Neuronal stem cell (in vitro differentiated cells): ENCODE measurements at regions not wholly inside any gene's neighbourhood (a gene's known extent, or its start where the extent isn't known, plus 50 kb on each side); places are given as distances from the start of the nearest gene placed in this dataset.

Experiments
- DNase-seq: peaks from one replicate; pipeline ENCODE4 v3.0.0-alpha.2; 2013; ENCODE audit warnings: low spot score
- H2AFZ ChIP-seq: one replicate; pipeline ENCODE4 v1.6.1; 2013; ENCODE audit warnings: mild to moderate bottlenecking, low read length, inconsistent platforms
- H2AK5ac ChIP-seq: 2 replicates; pipeline ENCODE4 v1.6.1; 2013; ENCODE audit warnings: low read depth, mild to moderate bottlenecking, inconsistent platforms, low read length, moderate library complexity, mixed read lengths
- H2BK120ac ChIP-seq: 2 replicates; pipeline ENCODE4 v1.6.1; 2013; ENCODE audit warnings: low read depth, mild to moderate bottlenecking, inconsistent platforms, low read length, moderate library complexity, mixed read lengths
- H2BK12ac ChIP-seq: one replicate; pipeline ENCODE4 v1.6.1; 2013; ENCODE audit warnings: low read length, inconsistent platforms
- H2BK15ac ChIP-seq: 2 replicates; pipeline ENCODE4 v1.6.1; 2013; ENCODE audit warnings: mild to moderate bottlenecking, low read length, inconsistent platforms, mixed read lengths
- H2BK5ac ChIP-seq: one replicate; pipeline ENCODE4 v1.6.1; 2013; ENCODE audit warnings: inconsistent platforms, mild to moderate bottlenecking, low read length, moderate library complexity
- H3K14ac ChIP-seq: one replicate; pipeline ENCODE4 v1.6.1; 2013; ENCODE audit warnings: low read length, inconsistent platforms
- H3K18ac ChIP-seq: 2 replicates; pipeline ENCODE4 v1.6.1; 2013; ENCODE audit warnings: low read length, inconsistent platforms
- H3K23ac ChIP-seq: 2 replicates; pipeline ENCODE4 v1.6.1; 2013; ENCODE audit warnings: low read depth, mild to moderate bottlenecking, mixed read lengths, low read length, inconsistent platforms; ENCODE audit not compliant: poor library complexity
- H3K27ac ChIP-seq: replicated peaks from 3 replicates; pipeline ENCODE4 v1.5.1; 2013; ENCODE audit warnings: low read length, inconsistent platforms
- H3K27me3 ChIP-seq, 3 experiments: 2 replicates each; pipeline ENCODE4 v1.6.1; 2013; ENCODE audit warnings: low read length in 3 of 3, mild to moderate bottlenecking in 2 of 3, inconsistent platforms in 1 of 3, low read depth in 1 of 3, mixed read lengths in 1 of 3, moderate library complexity in 1 of 3; ENCODE audit not compliant: control insufficient read depth in 3 of 3, insufficient read depth in 3 of 3
- H3K36me3 ChIP-seq, 2 donors: replicated peaks in 1 of 2; 2 replicates each; pipeline ENCODE4 v1.6.1; 2013; ENCODE audit warnings: low read length in 2 of 2; ENCODE audit not compliant: control insufficient read depth in 2 of 2, insufficient read depth in 2 of 2
- H3K4ac ChIP-seq: 2 replicates; pipeline ENCODE4 v1.6.1; 2013; ENCODE audit warnings: inconsistent platforms, mild to moderate bottlenecking, low read length, moderate library complexity
- H3K4me1 ChIP-seq, 2 donors: 1 replicate in 1 of 2; 2 replicates in 1 of 2; pipeline ENCODE4 v1.6.1; 2013; ENCODE audit warnings: low read length in 2 of 2, low read depth in 1 of 2; ENCODE audit not compliant: control insufficient read depth in 2 of 2, insufficient read depth in 1 of 2
- H3K4me2 ChIP-seq: one replicate; pipeline ENCODE4 v1.6.1; 2013; ENCODE audit warnings: mild to moderate bottlenecking, low read length, inconsistent platforms; ENCODE audit not compliant: insufficient read depth, poor library complexity, severe bottlenecking
- H3K4me3 ChIP-seq, 2 donors: 2 replicates each; pipeline ENCODE4 v1.5.1; 2013; ENCODE audit warnings: low read length in 2 of 2, mild to moderate bottlenecking in 2 of 2, inconsistent platforms in 1 of 2, moderate library complexity in 1 of 2
- H3K79me1 ChIP-seq: one replicate; pipeline ENCODE4 v1.6.1; 2013; ENCODE audit warnings: low read depth, mild to moderate bottlenecking, inconsistent platforms, low read length, moderate library complexity
- H3K9ac ChIP-seq: one replicate; pipeline ENCODE4 v1.6.1; 2013; ENCODE audit warnings: mild to moderate bottlenecking, low read depth, low read length, inconsistent platforms; ENCODE audit not compliant: poor library complexity
- H3K9me3 ChIP-seq, 2 donors: replicated peaks in 1 of 2; 2 replicates each; pipeline versions ENCODE3 to v1.6.1; 2013; ENCODE audit warnings: low read length in 2 of 2, mild to moderate bottlenecking in 2 of 2, inconsistent platforms in 1 of 2, low read depth in 1 of 2, mixed read lengths in 1 of 2, moderate library complexity in 1 of 2; ENCODE audit not compliant: control insufficient read depth in 2 of 2, insufficient read depth in 1 of 2
- H4K8ac ChIP-seq: one replicate; pipeline ENCODE4 v1.6.1; 2013; ENCODE audit warnings: low read depth, mild to moderate bottlenecking, inconsistent platforms, low read length, moderate library complexity
- H4K91ac ChIP-seq: one replicate; pipeline ENCODE4 v1.6.1; 2013; ENCODE audit warnings: low read length, low read depth, mild to moderate bottlenecking, inconsistent platforms; ENCODE audit not compliant: poor library complexity
- WGBS, 2 donors: extraction: QIAGEN DNeasy Blood & Tissue Kit; methylation state at CpG; one replicate each; pipeline ENCODE4 v1.1.7; 2013; ENCODE audit warnings: missing lambda C conversion rate in 2 of 2, mixed read lengths in 1 of 2; ENCODE audit not compliant: insufficient read length in 2 of 2, insufficient replicate concordance in 1 of 2; ENCODE audit errors: extremely low coverage in 2 of 2; 5-methylcytosine and 5-hydroxymethylcytosine counted together

GRCh38 chr2:239583879-239584859 lies 183.3 kb upstream of the HDAC4 start:
- no peak for DNase-seq
- no peak overlapping the region for H2BK120ac ChIP-seq
- no peak overlapping the region for H3K4ac ChIP-seq
- no peaks in the 10 kb centered on the region for H3K9me3 ChIP-seq
- no peak overlapping the region for H4K91ac ChIP-seq
- no peak overlapping the region for H4K8ac ChIP-seq
- peak overlapping the region; percentile 96 for H2AK5ac ChIP-seq
- no peaks in the 10 kb centered on the region for H3K36me3 ChIP-seq
- WGBS, 2 donors: no CpG with 5 or more reads among the region's 31 CpGs
- H3K9ac ChIP-seq: peak overlapping the region; percentile 36
- H3K23ac ChIP-seq: no peak overlapping the region
- H3K4me1 ChIP-seq: peaks cover 2% of the 10 kb centered on the region in 2 donors
- H2BK12ac ChIP-seq: no peak overlapping the region
- H3K14ac ChIP-seq: no peak overlapping the region
- H3K4me3 ChIP-seq: no peak overlapping the region
- H2BK15ac ChIP-seq: peak overlapping the region; percentile 43
- H3K4me2 ChIP-seq: no peak overlapping the region
- H3K18ac ChIP-seq: peak overlapping the region; percentile 57
- H3K27ac ChIP-seq: no peak overlapping the region
- H2BK5ac ChIP-seq: no peak overlapping the region
- H3K27me3 ChIP-seq: no peaks in the 10 kb centered on the region
- no peak overlapping the region for H2AFZ ChIP-seq
- H3K79me1 ChIP-seq: no peaks in the 10 kb centered on the region

DNA sequence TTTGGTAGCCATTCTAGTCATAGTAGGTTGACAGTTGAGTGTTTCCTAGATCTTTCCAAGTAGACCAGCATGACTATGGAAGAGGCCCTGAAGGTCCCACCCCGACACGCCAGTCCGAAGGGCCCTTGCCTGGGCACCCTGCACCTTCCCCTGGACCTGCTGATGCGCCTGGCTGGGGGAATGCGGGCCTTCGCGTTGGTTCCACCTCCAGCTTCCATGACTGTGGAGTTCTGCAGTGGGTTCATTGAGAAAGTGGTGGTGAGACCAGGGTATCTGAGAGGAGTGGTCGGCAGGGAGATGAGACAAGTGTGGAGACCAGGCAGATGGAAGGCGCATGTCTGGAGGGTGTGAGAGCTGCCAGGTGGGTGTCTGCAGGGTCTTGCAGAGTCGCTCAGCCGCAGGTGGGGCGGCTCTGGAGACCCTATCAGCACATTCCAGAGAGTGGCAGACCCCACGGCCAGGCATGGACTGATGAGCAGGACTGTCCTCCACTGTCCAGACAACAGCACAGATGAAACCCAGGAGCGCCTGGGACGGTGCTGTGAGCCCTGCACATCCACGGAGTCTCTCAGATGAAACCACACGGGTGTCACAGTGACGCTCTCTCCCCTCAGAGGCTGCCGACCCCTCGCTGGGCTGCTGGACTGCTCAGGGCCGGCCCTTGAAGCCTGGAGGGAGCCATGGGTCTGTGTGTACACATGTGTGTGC lies 182.5 kb upstream of the HDAC4 start:
- H3K9ac ChIP-seq: no peak overlapping the region
- WGBS, 2 donors: no CpG with 5 or more reads among the region's 21 CpGs
- no peak overlapping the region for H2BK120ac ChIP-seq
- H3K4me2 ChIP-seq: no peak overlapping the region
- H3K27me3 ChIP-seq: no peaks in the 10 kb centered on the region
- H2AFZ ChIP-seq: no peak overlapping the region
- no peak overlapping the region for H3K14ac ChIP-seq
- H3K4ac ChIP-seq: no peak overlapping the region
- no peaks in the 10 kb centered on the region for H3K36me3 ChIP-seq
- H2AK5ac ChIP-seq: peak overlapping the region; percentile 96
- DNase-seq: no peak
- H4K91ac ChIP-seq: no peak overlapping the region
- no peak overlapping the region for H2BK12ac ChIP-seq
- H3K79me1 ChIP-seq: no peaks in the 10 kb centered on the region
- peak overlapping the region; percentile 63 for H3K18ac ChIP-seq
- H3K27ac ChIP-seq: no peak overlapping the region
- H4K8ac ChIP-seq: no peak overlapping the region
- peak overlapping the region; percentile 43 for H2BK15ac ChIP-seq
- no peak overlapping the region for H3K23ac ChIP-seq
- H3K4me1 ChIP-seq: peaks cover 2% of the 10 kb centered on the region in 2 donors
- no peaks in the 10 kb centered on the region for H3K9me3 ChIP-seq
- no peak overlapping the region for H2BK5ac ChIP-seq
- H3K4me3 ChIP-seq: no peak overlapping the region

GRCh38 chr2:239582476-239582875 lies 181.7 kb upstream of the HDAC4 start:
- H2BK5ac ChIP-seq: no peak overlapping the region
- H3K4me3 ChIP-seq: no peak overlapping the region
- H2BK15ac ChIP-seq: no peak overlapping the region
- H2BK12ac ChIP-seq: no peak overlapping the region
- H3K18ac ChIP-seq: no peak overlapping the region
- H3K14ac ChIP-seq: no peak overlapping the region
- no peak for DNase-seq
- H3K4ac ChIP-seq: no peak overlapping the region
- H3K79me1 ChIP-seq: no peaks in the 10 kb centered on the region
- H3K9ac ChIP-seq: no peak overlapping the region
- no peaks in the 10 kb centered on the region for H3K27me3 ChIP-seq
- H3K4me2 ChIP-seq: no peak overlapping the region
- no peak overlapping the region for H4K91ac ChIP-seq
- H3K36me3 ChIP-seq: no peaks in the 10 kb centered on the region
- peaks cover 2% of the 10 kb centered on the region in 2 donors for H3K4me1 ChIP-seq
- WGBS, 2 donors: no CpG with 5 or more reads among the region's 6 CpGs
- H3K9me3 ChIP-seq: no peaks in the 10 kb centered on the region
- no peak overlapping the region for H3K27ac ChIP-seq
- no peak overlapping the region for H4K8ac ChIP-seq
- H2BK120ac ChIP-seq: no peak overlapping the region
- H2AFZ ChIP-seq: no peak overlapping the region
- H3K23ac ChIP-seq: no peak overlapping the region
- H2AK5ac ChIP-seq: no peak overlapping the region

DNA sequence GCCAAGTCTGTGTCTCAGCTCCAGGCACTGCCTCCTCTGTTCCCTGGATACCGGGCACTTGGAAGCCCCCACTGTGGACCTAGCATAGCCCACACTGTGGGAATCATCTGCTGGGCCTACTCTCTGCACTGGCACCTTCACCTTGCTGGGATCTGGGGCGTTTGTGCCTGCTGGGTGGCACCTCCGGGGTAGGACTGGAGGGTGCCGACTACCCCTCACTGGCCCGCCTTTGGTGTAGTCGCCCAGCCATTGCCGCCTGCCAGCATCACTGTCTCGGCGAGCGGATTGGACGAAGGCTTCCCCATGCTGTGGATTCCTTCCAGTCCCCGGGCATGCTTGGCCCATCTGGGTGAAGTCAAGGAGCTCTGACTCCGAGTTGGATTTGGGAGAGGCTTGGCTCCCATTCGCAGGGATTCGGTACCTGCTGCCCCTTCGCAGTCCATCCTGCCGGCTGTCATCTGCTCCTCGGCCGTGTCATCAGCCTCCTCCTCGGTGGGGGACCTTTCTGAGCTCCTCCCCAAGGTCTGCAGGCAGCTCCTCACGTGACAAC lies 180.6 kb upstream of the HDAC4 start:
- Histone ChIP-seq H3K27me3 (no peaks in the 10 kb centered on the region), H3K79me1 (no peaks in the 10 kb centered on the region), H2BK15ac (no peak overlapping the region), H3K9me3 (no peaks in the 10 kb centered on the region), H3K36me3 (no peaks in the 10 kb centered on the region), H3K23ac (no peak overlapping the region), H3K4me2 (no peak overlapping the region), H3K14ac (no peak overlapping the region), H2AFZ (no peak overlapping the region), H2BK120ac (no peak overlapping the region), H2AK5ac (peak overlapping the region; percentile 60), H3K9ac (no peak overlapping the region), H2BK12ac (no peak overlapping the region), H3K18ac (peak overlapping the region; percentile 84), H3K4me1 (peaks cover 0 to 2% of the 10 kb centered on the region in 2 donors), H3K27ac (no peak overlapping the region), H3K4me3 (no peak overlapping the region), H2BK5ac (peak overlapping the region; percentile 19), H4K8ac (no peak overlapping the region), H4K91ac (no peak overlapping the region), H3K4ac (no peak overlapping the region)
- no CpG with 5 or more reads among the region's 21 CpGs for WGBS, 2 donors
- no peak for DNase-seq
